IPS-20b (cell line): ENCODE measurements at regions not wholly inside any gene's neighbourhood (a gene's known extent, or its start where the extent isn't known, plus 50 kb on each side); places are given as distances from the start of the nearest gene placed in this dataset.

Source experiments
- H3K27ac ChIP-seq: one replicate; pipeline ENCODE4 v1.5.1; 2013; ENCODE audit warnings: low read length
- H3K27me3 ChIP-seq: 2 replicates; pipeline ENCODE4 v1.6.1; 2013; ENCODE audit warnings: mild to moderate bottlenecking, low read length, inconsistent platforms; ENCODE audit not compliant: insufficient read depth
- H3K36me3 ChIP-seq: 2 replicates; pipeline ENCODE4 v1.6.1; 2013; ENCODE audit warnings: low read depth, mild to moderate bottlenecking, inconsistent platforms, low read length, moderate library complexity; ENCODE audit not compliant: insufficient read depth
- H3K4me1 ChIP-seq: 2 replicates; pipeline ENCODE4 v1.6.1; 2013; ENCODE audit warnings: mild to moderate bottlenecking, control low read depth, inconsistent platforms, low read length, moderate library complexity; ENCODE audit not compliant: insufficient read depth
- H3K4me3 ChIP-seq: 2 replicates; pipeline ENCODE4 v1.5.1; 2013; ENCODE audit warnings: mild to moderate bottlenecking, low read length, inconsistent platforms
- H3K9ac ChIP-seq: 2 replicates; pipeline ENCODE4 v1.6.1; 2013; ENCODE audit warnings: low read depth, mild to moderate bottlenecking, inconsistent platforms, low read length, moderate library complexity
- H3K9me3 ChIP-seq: 2 replicates; pipeline ENCODE4 v1.6.1; 2013; ENCODE audit warnings: mild to moderate bottlenecking, low read depth, low read length, inconsistent platforms; ENCODE audit not compliant: insufficient read depth

GRCh38 chr2:120797421-120798221 lies 62.0 kb downstream of the GLI2 start:
- Histone ChIP-seq H3K4me1 (peaks cover 32% of the 10 kb centered on the region; the same call in 1 of the 2 replicates), H3K9ac (peak overlapping the region; percentile 15; the same call in 1 of the 2 replicates), H3K4me3 (no peak overlapping the region), H3K9me3 (no peaks in the 10 kb centered on the region), H3K36me3 (peaks cover 9% of the 10 kb centered on the region; the same call in 1 of the 2 replicates), H3K27me3 (no peaks in the 10 kb centered on the region), H3K27ac (peak overlapping the region; percentile 22)

DNA sequence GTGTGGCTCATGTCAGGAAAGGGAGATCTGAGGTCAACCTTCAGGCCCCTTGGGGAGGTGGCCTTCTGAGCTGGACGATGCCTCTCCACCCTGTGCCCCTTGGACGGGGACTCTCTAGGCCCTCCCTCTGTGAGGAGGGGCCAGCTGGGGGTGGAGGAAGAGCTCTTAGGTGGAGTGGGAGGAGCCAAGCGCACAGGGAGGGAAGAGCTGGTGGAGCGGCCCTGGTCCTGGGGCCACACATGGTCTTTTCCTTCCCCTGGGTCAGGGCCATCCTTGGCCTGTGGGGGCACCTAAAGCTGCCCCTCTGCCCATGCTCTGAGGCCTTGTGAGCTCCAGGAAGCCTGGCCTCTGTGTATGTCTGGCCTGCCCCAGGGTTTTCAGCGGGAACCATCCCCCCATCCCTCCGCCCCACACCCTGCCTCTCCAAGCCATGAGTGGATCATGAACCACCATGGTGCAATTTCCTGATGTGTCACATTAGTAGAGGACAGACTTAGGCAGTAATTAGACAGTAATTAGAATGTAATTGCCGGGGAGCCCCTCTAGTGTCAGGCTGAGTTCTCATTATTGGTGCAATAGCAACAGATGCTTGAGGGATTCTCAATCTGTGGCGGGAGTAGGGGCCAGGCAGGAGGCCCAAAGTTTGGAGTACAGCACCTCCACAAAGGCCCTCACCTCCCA lies 63.0 kb downstream of the GLI2 start:
- H3K4me1 ChIP-seq: peaks cover 35% of the 10 kb centered on the region; the same call in 1 of the 2 replicates
- H3K9ac ChIP-seq: no peak overlapping the region
- H3K36me3 ChIP-seq: peaks cover 16% of the 10 kb centered on the region; the same call in 1 of the 2 replicates
- no peaks in the 10 kb centered on the region for H3K27me3 ChIP-seq
- no peak overlapping the region for H3K4me3 ChIP-seq
- H3K27ac ChIP-seq: no peak overlapping the region
- H3K9me3 ChIP-seq: no peaks in the 10 kb centered on the region

DNA sequence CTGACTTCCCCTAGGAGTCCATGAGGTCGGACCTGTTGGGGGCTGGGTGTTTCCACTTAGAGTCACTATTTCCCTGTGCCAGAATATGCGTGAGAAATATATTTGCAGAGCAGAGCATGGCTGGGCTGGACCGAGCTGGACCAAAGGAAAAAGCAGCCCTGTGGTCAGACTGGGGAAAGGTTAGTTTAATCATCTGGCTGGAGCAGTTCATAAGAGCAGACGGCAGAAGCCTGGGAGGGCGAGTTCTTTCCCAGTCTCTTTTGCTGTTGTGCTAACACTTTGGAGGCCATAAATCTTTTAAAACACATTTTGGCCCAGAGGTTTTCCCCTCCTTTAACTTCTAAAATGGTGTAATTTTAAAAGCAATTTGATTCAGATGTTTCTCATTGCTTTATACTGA lies 66.5 kb downstream of the GLI2 start:
- Histone ChIP-seq H3K9me3 (no peaks in the 10 kb centered on the region), H3K4me3 (no peak overlapping the region), H3K27me3 (no peaks in the 10 kb centered on the region), H3K9ac (no peak overlapping the region; the same call in 1 of the 2 replicates), H3K36me3 (peaks cover 30% of the 10 kb centered on the region; the same call in 1 of the 2 replicates), H3K4me1 (peaks cover 28% of the 10 kb centered on the region; the same call in 1 of the 2 replicates), H3K27ac (no peak overlapping the region)

- Histone ChIP-seq H3K27ac (no peak overlapping the region), H3K9me3 (no peaks in the 10 kb centered on the region), H3K4me3 (no peak overlapping the region), H3K4me1 (peaks cover 20% of the 10 kb centered on the region; the same call in 1 of the 2 replicates), H3K36me3 (peaks cover 33% of the 10 kb centered on the region), H3K27me3 (no peaks in the 10 kb centered on the region), H3K9ac (peak overlapping the region; percentile 14; the same call in 1 of the 2 replicates)
Observed at GRCh38 chr2:120802867-120803484, 67.3 kb downstream of the GLI2 start.

GRCh38 chr2:120803764-120804335 lies 68.2 kb downstream of the GLI2 start:
- Histone ChIP-seq H3K4me1 (peaks cover 16% of the 10 kb centered on the region; the same call in 1 of the 2 replicates), H3K9me3 (no peaks in the 10 kb centered on the region), H3K4me3 (no peak overlapping the region), H3K27me3 (no peaks in the 10 kb centered on the region), H3K27ac (no peak overlapping the region), H3K9ac (no peak overlapping the region), H3K36me3 (peaks cover 42% of the 10 kb centered on the region)

DNA sequence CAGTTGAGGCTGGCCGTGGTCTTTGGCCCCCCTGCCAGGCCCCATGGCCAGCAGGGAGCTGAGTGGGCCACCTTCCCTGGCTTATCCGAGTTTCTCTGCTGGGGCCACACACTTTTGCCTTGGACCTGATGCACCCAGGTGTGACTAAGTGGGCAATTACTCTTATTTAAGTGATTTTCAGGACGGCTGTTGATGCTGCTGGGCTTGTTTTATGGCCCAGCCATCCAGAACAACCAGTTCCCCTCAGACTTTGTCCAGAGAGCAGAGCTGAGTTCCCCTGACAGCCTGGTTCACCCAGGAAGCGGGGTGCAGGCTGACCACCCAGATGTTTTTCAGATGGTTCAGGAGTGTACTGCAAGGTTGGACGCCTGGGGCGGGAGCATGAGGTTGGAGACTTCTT lies 68.8 kb downstream of the GLI2 start:
- H3K36me3 ChIP-seq: peaks cover 43% of the 10 kb centered on the region
- H3K9me3 ChIP-seq: no peaks in the 10 kb centered on the region
- H3K9ac ChIP-seq: no peak overlapping the region
- no peak overlapping the region for H3K27ac ChIP-seq
- no peak overlapping the region for H3K4me3 ChIP-seq
- no peaks in the 10 kb centered on the region for H3K27me3 ChIP-seq
- H3K4me1 ChIP-seq: peaks cover 16% of the 10 kb centered on the region; the same call in 1 of the 2 replicates

DNA sequence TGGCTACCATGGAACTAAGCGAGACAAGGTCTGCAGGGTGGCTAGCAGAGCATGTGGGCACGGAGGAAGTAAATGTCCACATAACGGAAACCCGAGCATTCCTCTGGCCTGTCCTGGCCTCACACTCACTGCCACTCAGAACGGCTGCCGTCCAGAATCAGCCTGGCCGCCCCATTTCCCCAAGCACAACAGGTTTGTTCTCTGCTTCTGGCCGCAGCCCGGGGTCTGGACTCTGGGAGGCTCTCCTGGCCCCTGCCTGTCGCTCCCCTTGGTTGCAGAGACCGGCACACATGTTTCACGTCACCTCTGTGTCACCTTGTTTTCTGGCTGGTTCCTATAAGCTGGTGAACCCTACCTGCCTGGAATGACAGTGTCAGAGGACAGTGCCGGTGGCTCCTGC lies 69.3 kb downstream of the GLI2 start:
- Histone ChIP-seq H3K9me3 (no peaks in the 10 kb centered on the region), H3K4me3 (no peak overlapping the region), H3K9ac (no peak overlapping the region), H3K36me3 (peaks cover 38% of the 10 kb centered on the region), H3K27ac (no peak overlapping the region), H3K27me3 (no peaks in the 10 kb centered on the region), H3K4me1 (peaks cover 16% of the 10 kb centered on the region; the same call in 1 of the 2 replicates)

GRCh38 chr2:120805602-120806001 lies 69.9 kb downstream of the GLI2 start:
- Histone ChIP-seq H3K9me3 (no peaks in the 10 kb centered on the region), H3K9ac (no peak overlapping the region), H3K4me1 (peaks cover 16% of the 10 kb centered on the region; the same call in 1 of the 2 replicates), H3K27ac (no peak overlapping the region), H3K4me3 (no peak overlapping the region), H3K27me3 (no peaks in the 10 kb centered on the region), H3K36me3 (peaks cover 35% of the 10 kb centered on the region)

- H3K9me3 ChIP-seq: no peaks in the 10 kb centered on the region
- peaks cover 2% of the 10 kb centered on the region; the same call in 1 of the 2 replicates for H3K4me1 ChIP-seq
- H3K27ac ChIP-seq: no peak overlapping the region
- H3K27me3 ChIP-seq: no peaks in the 10 kb centered on the region
- no peak overlapping the region for H3K4me3 ChIP-seq
- no peak overlapping the region for H3K9ac ChIP-seq
- H3K36me3 ChIP-seq: peaks cover 35% of the 10 kb centered on the region
Observed at GRCh38 chr2:120807751-120808150, 72.1 kb downstream of the GLI2 start.

DNA sequence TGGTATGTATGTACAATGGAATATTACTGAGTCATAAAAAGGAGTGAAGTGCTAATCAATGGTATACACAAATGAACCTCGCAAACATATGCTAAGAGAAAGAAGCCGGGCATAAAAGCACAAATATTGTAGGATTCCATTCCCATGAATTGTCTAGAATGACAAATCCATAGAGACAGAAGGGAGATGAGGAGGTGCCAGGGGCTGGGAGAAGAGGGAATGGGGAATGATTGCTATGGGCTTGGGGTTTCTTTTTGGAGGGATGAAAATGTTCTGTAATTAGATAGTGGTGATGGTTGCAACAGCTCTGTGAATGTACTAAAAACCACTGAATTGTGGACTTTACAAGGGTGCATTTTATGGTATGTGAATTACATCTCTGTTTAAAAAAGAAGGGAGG lies 73.5 kb downstream of the GLI2 start:
- Histone ChIP-seq H3K4me3 (no peak overlapping the region), H3K4me1 (no peaks in the 10 kb centered on the region), H3K9ac (no peak overlapping the region), H3K27me3 (no peaks in the 10 kb centered on the region), H3K36me3 (peaks cover 34% of the 10 kb centered on the region), H3K27ac (no peak overlapping the region), H3K9me3 (no peaks in the 10 kb centered on the region)
